H1 (cell line): ENCODE measurements at regions not wholly inside any gene's neighbourhood (a gene's known extent, or its start where the extent isn't known, plus 50 kb on each side); places are given as distances from the start of the nearest gene placed in this dataset.

ENCODE experiments used
- SIX5 ChIP-seq: IDR thresholded peaks from 2 replicates; pipeline ENCODE4 v1.6.1; 2011; ENCODE audit warnings: mild to moderate bottlenecking, low read depth, low read length
- SP1 ChIP-seq: IDR thresholded peaks from 2 replicates; pipeline ENCODE4 v1.6.1; 2011; ENCODE audit warnings: low read depth, low read length

GRCh38 chr3:55172913-55173312, 245.1 kb upstream of the LRTM1 start (continued):
- TF ChIP-seq SIX5 (no peak), SP1 (no peak)
